A549 (cell line): ENCODE measurements at regions not wholly inside any gene's neighbourhood (a gene's known extent, or its start where the extent isn't known, plus 50 kb on each side); places are given as distances from the start of the nearest gene placed in this dataset.

Experiments
- ATAC-seq, 2 experiments: fragments of 200-7000 bp in 1 of 2; fragments of >200 bp in 1 of 2; cut with Nextera tagmentation in 1 of 2; cut with Tn5 transposase in 1 of 2; 3 replicates each; pipeline versions ENCODE4 v1.8.0 to v1.9.1; 2018 to 2020; ENCODE audit warnings: mild to moderate bottlenecking in 1 of 2, moderate library complexity in 1 of 2
- CTCF ChIA-PET: fragments of 300-600 bp; sonication (Branson Sonifier 250); formaldehyde crosslinking; extraction: SDS; loops from one replicate; lab custom pipeline; 2021; ENCODE audit warnings: antibody characterized with exemption, inconsistent platforms; lab: Yijun Ruan, JAX
- POLR2A ChIA-PET: fragments of 350-600 bp; formaldehyde crosslinking; extraction: SDS; loops from one replicate; lab custom pipeline; 2021; ENCODE audit warnings: antibody characterized with exemption, inconsistent platforms; lab: Yijun Ruan, JAX
- DNase-seq, 2 experiments: peaks; one replicate each; pipeline versions ENCODE4 v3.0.0 to v3.0.0-alpha.2; 2011 to 2016; ENCODE audit warnings: low read depth in 1 of 2, low spot score in 1 of 2
- FAIRE-seq: peaks from 2 replicates; lab custom pipeline; 2011; peaks lifted over from hg19 to GRCh38; lab: Jason Lieb, UNC
- H3K27ac ChIP-seq, 2 experiments: fragments of >200 bp; sonication (Bioruptor Twin); formaldehyde crosslinking; 3 replicates each; pipeline ENCODE4 v1.5.1; 2016 to 2017
- H3K4me1 ChIP-seq: fragments of >200 bp; sonication (Bioruptor Twin); formaldehyde crosslinking; 3 replicates; pipeline ENCODE4 v1.6.1; 2016
- H3K4me2 ChIP-seq: fragments of >200 bp; sonication (Bioruptor Twin); formaldehyde crosslinking; 3 replicates; pipeline ENCODE4 v1.6.1; 2016
- H3K4me3 ChIP-seq: fragments of >200 bp; sonication (Bioruptor Twin); formaldehyde crosslinking; 3 replicates; pipeline ENCODE4 v1.5.1; 2016
- H3K9me3 ChIP-seq: fragments of >200 bp; sonication (Bioruptor Twin); formaldehyde crosslinking; 3 replicates; pipeline ENCODE4 v1.6.1; 2016
- CEBPB ChIP-seq, 2 experiments: fragments of >200 bp in 1 of 2; sonication (Bioruptor Twin) in 1 of 2; formaldehyde crosslinking in 1 of 2; IDR thresholded peaks; 2 replicates each; pipeline ENCODE4 v1.6.1; 2012 to 2016
- CHD4 ChIP-seq: fragments of 200-600 bp; sonication (generic); IDR thresholded peaks from 2 replicates; pipeline ENCODE4 v1.6.1; 2016; ENCODE audit warnings: antibody characterized with exemption, mild to moderate bottlenecking, borderline replicate concordance
- EP300 ChIP-seq, 2 experiments: fragments of >200 bp; sonication (Bioruptor Twin); formaldehyde crosslinking; IDR thresholded peaks; 2 replicates in 1 of 2; 3 replicates in 1 of 2; pipeline ENCODE4 v1.6.1; 2016 to 2017
- ESRRA ChIP-seq: fragments of 150-350 bp; IDR thresholded peaks from 2 replicates; pipeline ENCODE4 v1.6.1; 2014; ENCODE audit warnings: mild to moderate bottlenecking, low read length, borderline replicate concordance
- HOXB5 ChIP-seq: fragments of 250-450 bp; sonication (Bioruptor Pico); IDR thresholded peaks from 2 replicates; pipeline ENCODE4 v1.5.0; 2020; ENCODE audit warnings: mild to moderate bottlenecking, moderate library complexity
- KDM5A ChIP-seq: fragments of 200-600 bp; sonication (generic); IDR thresholded peaks from 2 replicates; pipeline ENCODE4 v1.6.1; 2016; ENCODE audit warnings: antibody characterized with exemption, mild to moderate bottlenecking
- MAFK ChIP-seq: fragments of 450-650 bp; IDR thresholded peaks from 2 replicates; pipeline ENCODE4 v1.6.1; 2014; ENCODE audit not compliant: partially characterized antibody
- MYC ChIP-seq: IDR thresholded peaks from 2 replicates; pipeline ENCODE4 v1.6.1; 2012; ENCODE audit warnings: mild to moderate bottlenecking, inconsistent platforms, low read length, improper control_type of control experiment, borderline replicate concordance
- NR3C1 ChIP-seq: fragments of >200 bp; sonication (Bioruptor Twin); formaldehyde crosslinking; IDR thresholded peaks from 3 replicates; pipeline ENCODE4 v1.6.1; 2017
- PHF8 ChIP-seq: fragments of 200-600 bp; sonication (generic); IDR thresholded peaks from 2 replicates; pipeline ENCODE4 v1.6.1; 2016; ENCODE audit warnings: low read depth, mild to moderate bottlenecking, antibody characterized with exemption, moderate library complexity, borderline replicate concordance
- POLR2A ChIP-seq: IDR thresholded peaks from 2 replicates; pipeline ENCODE4 v1.6.1; 2012; ENCODE audit warnings: mild to moderate bottlenecking, low read length
- RAD21 ChIP-seq, 2 experiments: fragments of >200 bp in 1 of 2; sonication (Bioruptor Twin) in 1 of 2; formaldehyde crosslinking in 1 of 2; IDR thresholded peaks in 1 of 2; conservative IDR thresholded peaks in 1 of 2; 2 replicates in 1 of 2; 3 replicates in 1 of 2; pipeline ENCODE4 v1.6.1; 2012 to 2018; ENCODE audit warnings: inconsistent platforms in 1 of 2
- RFX5 ChIP-seq: fragments of 450-650 bp; IDR thresholded peaks from 2 replicates; pipeline ENCODE4 v1.7.1; 2014; ENCODE audit warnings: antibody characterized with exemption, mild to moderate bottlenecking, moderate library complexity
- ZSCAN20 ChIP-seq: fragments of 250-450 bp; sonication (Bioruptor Pico); IDR thresholded peaks from 2 replicates; pipeline ENCODE4 v1.8.0; 2022; ENCODE audit warnings: mild to moderate bottlenecking, moderate library complexity
- WGBS: methylation state at CpG from one replicate; pipeline ENCODE4 v1.1.6; 2017; ENCODE audit errors: missing lambda C conversion rate; 5-methylcytosine and 5-hydroxymethylcytosine counted together
- TF ChIP-seq, protein P1 (sequence below): fragments of 450-650 bp; IDR thresholded peaks from 2 replicates; pipeline ENCODE4 v1.6.1; 2014; ENCODE audit warnings: antibody characterized with exemption
- TF ChIP-seq, protein P2 (sequence below): fragments of >200 bp; sonication (Bioruptor Twin); formaldehyde crosslinking; IDR thresholded peaks from 3 replicates; pipeline ENCODE4 v1.5.1; 2016
- TF ChIP-seq, protein P3 (sequence below): fragments of 200-600 bp; sonication (generic); IDR thresholded peaks from 2 replicates; pipeline ENCODE4 v1.6.1; 2016; ENCODE audit warnings: antibody characterized with exemption, mild to moderate bottlenecking, moderate library complexity
- TF ChIP-seq, protein P4 (sequence below): fragments of >200 bp; sonication (Bioruptor Twin); formaldehyde crosslinking; IDR thresholded peaks from 3 replicates; pipeline ENCODE4 v1.6.1; 2016
- TF ChIP-seq, protein P5 (sequence below): IDR thresholded peaks from 2 replicates; pipeline ENCODE4 v1.6.1; 2012
- TF ChIP-seq, protein P6 (sequence below): fragments of >200 bp; sonication (Bioruptor Twin); formaldehyde crosslinking; IDR thresholded peaks from 2 replicates; pipeline ENCODE4 v1.6.1; 2016

DNA sequence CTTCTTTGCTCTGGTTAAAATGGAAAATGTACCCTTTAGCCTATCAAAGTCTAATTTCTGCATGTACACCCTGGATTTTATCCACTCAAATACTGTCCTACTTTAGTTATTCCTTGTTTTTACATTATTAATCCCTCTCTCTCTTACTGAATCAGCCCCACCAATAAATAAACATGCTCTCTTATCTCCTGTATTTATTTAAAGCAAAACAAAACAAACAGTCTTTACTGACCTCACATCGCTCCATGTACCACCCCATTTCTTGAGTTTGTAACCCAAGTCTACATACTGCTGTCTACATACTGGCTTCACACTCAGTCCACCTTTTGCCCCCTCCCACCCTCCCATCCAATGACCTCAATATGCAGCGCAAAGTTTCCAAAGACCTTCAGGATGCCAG lies 113.3 kb upstream of the RORA start:
- Histone ChIP-seq H3K4me3 (no peak overlapping the region), H3K9me3 (no peaks in the 10 kb centered on the region), H3K4me1 (no peaks in the 10 kb centered on the region), H3K4me2 (no peak overlapping the region), H3K27ac (no peak overlapping the region)
- ChIA-PET CTCF (no interaction called here), POLR2A (no interaction called here)
- no peak for TF ChIP-seq EP300 (IDR thresholded peaks at IDR 0.05)
- TF ChIP-seq, protein P1, sequence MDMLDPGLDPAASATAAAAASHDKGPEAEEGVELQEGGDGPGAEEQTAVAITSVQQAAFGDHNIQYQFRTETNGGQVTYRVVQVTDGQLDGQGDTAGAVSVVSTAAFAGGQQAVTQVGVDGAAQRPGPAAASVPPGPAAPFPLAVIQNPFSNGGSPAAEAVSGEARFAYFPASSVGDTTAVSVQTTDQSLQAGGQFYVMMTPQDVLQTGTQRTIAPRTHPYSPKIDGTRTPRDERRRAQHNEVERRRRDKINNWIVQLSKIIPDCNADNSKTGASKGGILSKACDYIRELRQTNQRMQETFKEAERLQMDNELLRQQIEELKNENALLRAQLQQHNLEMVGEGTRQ, result no peak
- TF ChIP-seq, protein P2, sequence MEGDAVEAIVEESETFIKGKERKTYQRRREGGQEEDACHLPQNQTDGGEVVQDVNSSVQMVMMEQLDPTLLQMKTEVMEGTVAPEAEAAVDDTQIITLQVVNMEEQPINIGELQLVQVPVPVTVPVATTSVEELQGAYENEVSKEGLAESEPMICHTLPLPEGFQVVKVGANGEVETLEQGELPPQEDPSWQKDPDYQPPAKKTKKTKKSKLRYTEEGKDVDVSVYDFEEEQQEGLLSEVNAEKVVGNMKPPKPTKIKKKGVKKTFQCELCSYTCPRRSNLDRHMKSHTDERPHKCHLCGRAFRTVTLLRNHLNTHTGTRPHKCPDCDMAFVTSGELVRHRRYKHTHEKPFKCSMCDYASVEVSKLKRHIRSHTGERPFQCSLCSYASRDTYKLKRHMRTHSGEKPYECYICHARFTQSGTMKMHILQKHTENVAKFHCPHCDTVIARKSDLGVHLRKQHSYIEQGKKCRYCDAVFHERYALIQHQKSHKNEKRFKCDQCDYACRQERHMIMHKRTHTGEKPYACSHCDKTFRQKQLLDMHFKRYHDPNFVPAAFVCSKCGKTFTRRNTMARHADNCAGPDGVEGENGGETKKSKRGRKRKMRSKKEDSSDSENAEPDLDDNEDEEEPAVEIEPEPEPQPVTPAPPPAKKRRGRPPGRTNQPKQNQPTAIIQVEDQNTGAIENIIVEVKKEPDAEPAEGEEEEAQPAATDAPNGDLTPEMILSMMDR, result no peak
- TF ChIP-seq, protein P3, sequence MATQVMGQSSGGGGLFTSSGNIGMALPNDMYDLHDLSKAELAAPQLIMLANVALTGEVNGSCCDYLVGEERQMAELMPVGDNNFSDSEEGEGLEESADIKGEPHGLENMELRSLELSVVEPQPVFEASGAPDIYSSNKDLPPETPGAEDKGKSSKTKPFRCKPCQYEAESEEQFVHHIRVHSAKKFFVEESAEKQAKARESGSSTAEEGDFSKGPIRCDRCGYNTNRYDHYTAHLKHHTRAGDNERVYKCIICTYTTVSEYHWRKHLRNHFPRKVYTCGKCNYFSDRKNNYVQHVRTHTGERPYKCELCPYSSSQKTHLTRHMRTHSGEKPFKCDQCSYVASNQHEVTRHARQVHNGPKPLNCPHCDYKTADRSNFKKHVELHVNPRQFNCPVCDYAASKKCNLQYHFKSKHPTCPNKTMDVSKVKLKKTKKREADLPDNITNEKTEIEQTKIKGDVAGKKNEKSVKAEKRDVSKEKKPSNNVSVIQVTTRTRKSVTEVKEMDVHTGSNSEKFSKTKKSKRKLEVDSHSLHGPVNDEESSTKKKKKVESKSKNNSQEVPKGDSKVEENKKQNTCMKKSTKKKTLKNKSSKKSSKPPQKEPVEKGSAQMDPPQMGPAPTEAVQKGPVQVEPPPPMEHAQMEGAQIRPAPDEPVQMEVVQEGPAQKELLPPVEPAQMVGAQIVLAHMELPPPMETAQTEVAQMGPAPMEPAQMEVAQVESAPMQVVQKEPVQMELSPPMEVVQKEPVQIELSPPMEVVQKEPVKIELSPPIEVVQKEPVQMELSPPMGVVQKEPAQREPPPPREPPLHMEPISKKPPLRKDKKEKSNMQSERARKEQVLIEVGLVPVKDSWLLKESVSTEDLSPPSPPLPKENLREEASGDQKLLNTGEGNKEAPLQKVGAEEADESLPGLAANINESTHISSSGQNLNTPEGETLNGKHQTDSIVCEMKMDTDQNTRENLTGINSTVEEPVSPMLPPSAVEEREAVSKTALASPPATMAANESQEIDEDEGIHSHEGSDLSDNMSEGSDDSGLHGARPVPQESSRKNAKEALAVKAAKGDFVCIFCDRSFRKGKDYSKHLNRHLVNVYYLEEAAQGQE, result no peak
- TF ChIP-seq, protein P4, sequence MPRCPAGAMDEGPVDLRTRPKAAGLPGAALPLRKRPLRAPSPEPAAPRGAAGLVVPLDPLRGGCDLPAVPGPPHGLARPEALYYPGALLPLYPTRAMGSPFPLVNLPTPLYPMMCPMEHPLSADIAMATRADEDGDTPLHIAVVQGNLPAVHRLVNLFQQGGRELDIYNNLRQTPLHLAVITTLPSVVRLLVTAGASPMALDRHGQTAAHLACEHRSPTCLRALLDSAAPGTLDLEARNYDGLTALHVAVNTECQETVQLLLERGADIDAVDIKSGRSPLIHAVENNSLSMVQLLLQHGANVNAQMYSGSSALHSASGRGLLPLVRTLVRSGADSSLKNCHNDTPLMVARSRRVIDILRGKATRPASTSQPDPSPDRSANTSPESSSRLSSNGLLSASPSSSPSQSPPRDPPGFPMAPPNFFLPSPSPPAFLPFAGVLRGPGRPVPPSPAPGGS, result no peak
- TF ChIP-seq MAFK, result no peak
- no peak for TF ChIP-seq CHD4
- no peak for TF ChIP-seq MYC
- TF ChIP-seq, protein P5, sequence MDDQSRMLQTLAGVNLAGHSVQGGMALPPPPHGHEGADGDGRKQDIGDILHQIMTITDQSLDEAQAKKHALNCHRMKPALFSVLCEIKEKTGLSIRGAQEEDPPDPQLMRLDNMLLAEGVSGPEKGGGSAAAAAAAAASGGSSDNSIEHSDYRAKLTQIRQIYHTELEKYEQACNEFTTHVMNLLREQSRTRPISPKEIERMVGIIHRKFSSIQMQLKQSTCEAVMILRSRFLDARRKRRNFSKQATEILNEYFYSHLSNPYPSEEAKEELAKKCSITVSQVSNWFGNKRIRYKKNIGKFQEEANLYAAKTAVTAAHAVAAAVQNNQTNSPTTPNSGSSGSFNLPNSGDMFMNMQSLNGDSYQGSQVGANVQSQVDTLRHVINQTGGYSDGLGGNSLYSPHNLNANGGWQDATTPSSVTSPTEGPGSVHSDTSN, result no peak
- TF ChIP-seq ESRRA, result no peak
- no peak for TF ChIP-seq RAD21 (conservative IDR thresholded peaks at IDR 0.05 in 1 of 2, IDR thresholded peaks at IDR 0.05 in 1 of 2)
- no peak for TF ChIP-seq NR3C1
- no peak for TF ChIP-seq CEBPB (IDR thresholded peaks at IDR 0.05)
- no peak for TF ChIP-seq KDM5A
- TF ChIP-seq POLR2A, result no peak
- TF ChIP-seq, protein P6, sequence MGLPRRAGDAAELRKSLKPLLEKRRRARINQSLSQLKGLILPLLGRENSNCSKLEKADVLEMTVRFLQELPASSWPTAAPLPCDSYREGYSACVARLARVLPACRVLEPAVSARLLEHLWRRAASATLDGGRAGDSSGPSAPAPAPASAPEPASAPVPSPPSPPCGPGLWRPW, result no peak
- TF ChIP-seq HOXB5, result no peak
- TF ChIP-seq RFX5, result no peak
- FAIRE-seq, result no peak
- DNase-seq, result no peak
- no peak for ATAC-seq
- 32% methylated on average over 2 of the region's 2 CpGs for WGBS

DNA sequence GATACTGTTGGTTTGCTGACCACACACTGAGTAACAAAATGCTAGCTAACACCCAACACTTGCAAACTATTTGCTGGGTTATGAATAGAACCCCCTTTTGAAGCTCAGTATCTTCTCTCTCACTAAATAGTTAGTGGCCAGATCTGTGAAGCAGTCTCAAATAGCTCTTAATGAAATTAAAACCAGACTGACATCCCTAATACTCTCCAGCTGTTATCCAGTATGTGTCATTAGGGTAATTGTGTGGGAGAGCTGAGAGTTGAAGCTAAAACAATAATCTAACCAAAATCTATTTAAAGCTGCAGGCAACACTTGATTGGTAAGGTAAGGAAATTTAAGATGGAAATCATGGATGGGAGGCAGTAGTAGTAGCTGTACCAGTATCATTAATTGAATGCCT lies 110.4 kb upstream of the RORA start:
- DNase-seq (no peak), ATAC-seq (no peak), FAIRE-seq (no peak)
- no peak overlapping the region for H3K4me3 ChIP-seq
- H3K4me2 ChIP-seq, result no peak overlapping the region
- H3K4me1 ChIP-seq, result no peaks in the 10 kb centered on the region
- POLR2A ChIA-PET, result no interaction called here
- H3K9me3 ChIP-seq, result no peaks in the 10 kb centered on the region
- no peak overlapping the region for H3K27ac ChIP-seq
- CTCF ChIA-PET, result no interaction called here
- no peak for TF ChIP-seq PHF8
- TF ChIP-seq NR3C1, result no peak
- TF ChIP-seq ZSCAN20, result no peak
